ENCODE measurements at regions not wholly inside any gene's neighbourhood (a gene's known extent, or its start where the extent isn't known, plus 50 kb on each side); places are given as distances from the start of the nearest gene placed in this dataset.
"Not testable (repeated sequence)": the region's sequence is repeated elsewhere in the genome, so short reads cannot be mapped to it uniquely, and the experiment has no call there.

DNA sequence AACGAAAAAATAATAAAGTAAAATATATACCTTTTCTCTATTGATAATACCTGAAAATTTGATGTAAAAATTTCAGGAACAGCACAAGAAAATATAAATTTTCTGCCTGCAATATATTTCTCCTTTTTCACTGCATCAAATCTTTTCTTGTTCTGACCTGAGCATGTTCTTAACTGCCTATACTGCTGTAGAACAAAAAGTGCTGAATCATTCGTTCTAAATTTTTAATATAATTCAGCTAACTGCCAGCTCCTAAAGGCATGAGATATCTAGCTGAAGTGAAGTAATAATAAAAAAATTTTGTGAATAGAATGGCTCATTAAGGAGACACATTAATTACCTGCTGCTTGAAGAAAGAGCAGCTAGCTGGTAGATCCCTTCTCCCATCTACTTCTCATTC lies 188.6 kb upstream of the FKBP1C start:
- FAIRE-seq: no peak

DNA sequence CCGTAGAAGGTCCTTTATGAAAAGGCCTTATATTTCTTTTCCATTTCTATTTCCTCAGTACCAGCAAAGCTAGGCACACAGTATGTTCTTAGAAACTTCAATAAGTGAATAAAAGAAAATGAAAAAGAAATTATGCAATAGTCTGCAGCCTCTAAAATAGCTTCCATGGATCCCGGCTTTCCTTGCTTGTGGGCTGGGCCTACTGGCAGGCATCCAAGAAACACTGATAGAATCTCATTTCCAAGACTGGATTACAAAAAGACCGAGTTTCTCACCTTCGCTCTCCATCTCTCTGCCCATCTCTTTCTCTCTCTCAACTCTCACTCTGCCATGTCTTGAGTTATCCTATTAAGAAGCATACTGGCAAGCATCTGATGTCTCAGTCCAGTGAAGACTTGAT lies 187.5 kb upstream of the FKBP1C start:
- no peak for FAIRE-seq

DNA sequence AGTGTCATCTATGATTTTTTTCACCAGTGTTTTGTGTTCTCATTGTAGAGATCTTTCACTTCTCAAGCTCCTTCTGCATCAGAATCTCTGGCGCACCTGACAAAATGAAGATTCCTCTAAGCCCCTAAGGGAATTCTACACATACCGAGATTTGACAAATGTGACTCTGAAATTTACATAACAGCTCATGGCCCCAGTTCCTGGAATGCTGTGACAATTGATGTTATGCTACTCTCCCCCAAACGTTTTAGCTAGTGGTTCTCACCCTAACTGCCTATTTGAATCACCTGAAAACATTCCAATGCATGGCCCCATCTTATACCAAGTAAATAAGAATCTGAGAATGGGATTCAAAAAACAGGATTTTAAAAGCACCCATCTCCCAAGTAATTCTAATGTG lies 162.1 kb upstream of the FKBP1C start:
- FAIRE-seq: no peak

DNA sequence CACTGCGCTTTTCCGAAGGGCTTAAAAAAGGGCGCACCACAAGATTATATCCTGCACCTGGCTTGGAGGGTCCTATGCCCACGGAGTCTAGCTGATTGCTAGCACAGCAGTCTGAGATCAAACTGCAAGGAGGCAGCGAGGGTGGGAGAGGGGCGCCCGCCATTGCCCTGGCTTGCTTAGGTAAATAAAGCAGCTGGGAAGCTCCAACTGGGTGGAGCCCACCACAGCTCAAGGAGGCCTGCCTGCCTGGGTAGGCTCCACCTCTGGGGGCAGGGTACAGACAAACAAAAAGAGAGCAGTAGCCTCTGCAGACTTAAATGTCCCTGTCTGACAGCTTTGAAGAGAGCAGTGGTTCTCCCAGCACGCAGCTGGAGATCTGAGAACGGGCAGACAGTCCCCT lies 158.1 kb upstream of the FKBP1C start:
- not testable (repeated sequence) for FAIRE-seq

DNA sequence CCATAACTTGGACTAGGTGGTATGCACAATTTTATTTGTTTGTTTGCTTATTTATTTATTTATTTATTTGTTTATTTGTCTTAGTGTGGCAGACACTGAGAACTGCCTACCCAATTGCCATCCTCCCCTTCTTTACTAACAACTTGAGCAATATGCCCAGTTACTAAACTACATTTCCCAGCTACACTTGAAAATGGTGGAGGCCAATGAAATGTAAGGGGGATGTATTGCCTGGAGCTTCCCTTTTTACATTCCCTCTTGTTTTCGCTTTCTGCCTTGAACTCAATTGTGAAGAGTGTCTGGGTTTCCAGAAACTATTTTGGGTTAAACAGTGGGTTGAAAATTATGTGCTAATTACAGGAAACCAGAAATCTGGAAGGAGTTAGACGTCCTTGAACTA lies 152.7 kb upstream of the FKBP1C start:
- FAIRE-seq: no peak

DNA sequence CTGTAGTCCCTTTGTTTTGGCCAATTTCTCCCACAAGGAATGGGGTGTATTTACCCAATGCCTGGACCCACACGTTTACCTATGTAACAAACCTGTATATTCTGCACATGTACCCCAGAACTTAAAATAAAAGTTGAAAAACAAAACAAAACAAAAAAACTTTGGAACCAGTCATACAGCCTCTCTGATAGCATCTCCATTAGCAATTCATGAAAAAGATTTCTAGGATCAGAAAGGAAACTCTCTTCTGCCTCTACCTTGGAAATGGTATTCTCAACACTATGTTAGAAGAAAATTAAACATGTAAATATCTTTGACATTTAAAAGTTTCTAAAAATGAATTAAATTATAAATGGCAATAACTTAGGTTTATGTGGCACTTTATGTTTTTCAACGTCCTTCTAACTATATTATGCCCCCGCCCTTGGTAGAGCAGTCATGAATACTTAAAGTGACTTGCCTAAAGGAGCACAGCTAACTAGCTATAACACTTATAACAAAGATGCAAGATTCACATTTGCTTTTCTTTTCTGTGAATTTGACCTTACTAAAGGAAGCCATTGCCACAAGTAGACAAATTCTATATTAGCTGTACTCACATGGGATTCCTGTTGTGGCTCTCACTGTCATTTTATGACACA lies 147.5 kb upstream of the FKBP1C start:
- FAIRE-seq: no peak

DNA sequence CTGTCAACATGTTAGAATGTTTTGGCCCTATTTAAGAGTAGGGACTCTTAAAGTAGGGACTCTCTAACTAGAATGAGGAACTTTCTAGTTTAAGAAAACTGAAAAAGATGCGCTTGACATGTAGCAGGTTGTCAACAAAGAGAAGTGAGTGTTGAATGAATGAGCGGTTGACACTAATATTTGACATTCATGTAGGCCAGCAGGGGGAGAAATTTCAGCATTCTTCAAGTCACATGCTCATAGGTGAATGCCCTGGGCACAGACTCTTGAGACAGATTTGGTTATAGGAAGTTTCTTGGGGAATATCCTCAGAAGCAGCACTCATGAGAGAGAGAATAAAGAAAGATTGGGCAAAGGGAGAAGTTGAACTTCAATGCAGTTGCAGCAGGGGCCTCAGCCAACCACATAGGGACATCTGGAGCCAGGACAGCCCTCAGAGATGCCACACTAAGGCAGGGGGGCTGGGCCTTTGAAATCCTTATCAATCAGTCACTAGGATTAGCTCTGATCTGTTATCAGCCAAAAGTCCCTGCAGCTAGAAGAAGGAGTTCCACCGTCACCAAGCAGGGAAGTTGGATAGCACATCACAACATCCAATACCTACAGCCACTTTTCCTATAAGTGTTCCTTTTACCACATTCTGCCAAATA lies 145.1 kb upstream of the FKBP1C start:
- no peak for FAIRE-seq

DNA sequence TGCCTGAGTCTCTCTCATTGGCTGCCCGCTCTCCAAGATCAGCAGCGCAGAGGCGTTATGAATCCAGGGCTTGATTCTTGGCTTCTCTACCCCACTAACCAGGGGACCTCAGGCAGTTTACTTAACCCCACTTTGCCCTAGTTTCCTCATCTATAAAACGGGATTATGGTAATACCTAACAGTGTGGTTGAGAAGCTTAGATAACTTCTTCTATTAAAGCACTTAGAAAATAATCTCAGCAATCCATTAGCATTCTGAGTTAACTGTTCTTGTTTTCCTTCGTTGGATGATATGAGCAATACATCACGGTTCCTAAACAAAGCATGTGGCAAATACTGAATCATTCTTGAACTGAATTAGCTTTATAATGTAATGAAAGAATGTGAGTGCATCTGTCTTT lies 116.3 kb upstream of the FKBP1C start:
- no peak for FAIRE-seq

DNA sequence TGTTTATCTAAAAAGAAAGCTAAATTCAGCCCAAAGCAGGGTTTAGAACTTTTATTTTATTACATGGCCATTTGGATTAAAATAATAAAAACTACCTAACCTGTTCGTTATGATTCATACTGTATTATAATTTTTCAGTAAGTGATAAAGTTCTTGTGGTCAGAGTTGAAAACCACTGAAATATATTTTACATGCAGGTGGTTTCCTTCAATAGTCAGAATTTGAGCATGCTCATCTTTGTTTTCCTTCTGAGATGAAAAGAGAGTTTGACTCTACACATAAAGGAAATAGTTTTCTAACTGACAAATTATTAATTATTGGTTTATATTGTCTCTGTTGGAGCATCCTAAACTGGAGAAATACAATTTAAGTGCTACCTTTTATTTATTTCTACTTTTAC lies 114.0 kb upstream of the FKBP1C start:
- no peak for FAIRE-seq

DNA sequence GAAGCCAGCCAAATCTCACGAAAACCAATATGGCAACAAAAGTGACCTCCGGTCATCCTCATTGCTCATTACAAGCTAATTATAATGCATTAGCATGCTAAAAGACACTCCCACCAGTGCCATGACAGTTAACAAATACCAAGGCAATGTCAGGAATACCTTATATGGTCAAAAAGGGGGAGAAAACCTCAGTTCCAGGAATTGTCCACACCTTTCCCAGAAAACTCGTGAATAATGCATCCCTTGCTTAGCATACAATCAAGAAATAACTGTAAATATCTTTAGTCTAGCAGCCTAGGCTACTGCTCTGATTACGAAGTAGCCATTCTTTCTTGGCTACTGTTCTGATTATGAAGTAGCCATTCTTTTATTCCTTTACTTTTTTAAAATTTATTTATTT lies 112.5 kb upstream of the FKBP1C start:
- FAIRE-seq: no peak

DNA sequence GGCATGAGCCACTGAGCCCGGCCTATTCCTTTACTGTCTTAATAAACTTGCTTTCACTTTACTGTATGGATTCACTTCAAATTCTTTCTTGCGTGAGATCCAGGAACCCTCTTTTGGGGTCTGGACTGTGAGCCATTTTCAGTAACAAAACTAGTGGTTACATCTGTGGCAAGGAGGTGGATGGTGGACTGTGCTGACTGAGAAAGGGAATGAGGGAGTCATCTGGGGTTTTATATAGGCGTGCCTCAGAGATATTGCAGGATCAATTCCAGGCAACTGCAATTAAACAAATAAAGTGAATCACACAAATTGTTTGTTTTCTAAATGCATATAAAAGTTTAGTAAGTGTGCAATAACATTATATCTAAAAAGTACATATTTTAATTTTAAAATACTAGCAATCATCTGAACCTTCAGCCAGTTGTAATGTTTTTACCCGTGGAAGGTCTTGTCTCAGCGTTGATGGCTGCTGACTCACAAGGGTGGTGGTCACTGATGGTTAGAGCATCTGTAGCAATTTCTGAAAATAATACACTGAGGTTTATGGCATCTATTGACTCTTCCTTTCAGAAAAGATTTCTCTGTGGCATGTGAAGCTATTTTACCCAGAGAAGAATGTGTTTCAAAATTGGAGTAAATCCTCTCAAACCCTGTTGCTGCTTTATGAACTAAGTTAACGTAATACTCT lies 111.4 kb upstream of the FKBP1C start:
- no peak for FAIRE-seq

DNA sequence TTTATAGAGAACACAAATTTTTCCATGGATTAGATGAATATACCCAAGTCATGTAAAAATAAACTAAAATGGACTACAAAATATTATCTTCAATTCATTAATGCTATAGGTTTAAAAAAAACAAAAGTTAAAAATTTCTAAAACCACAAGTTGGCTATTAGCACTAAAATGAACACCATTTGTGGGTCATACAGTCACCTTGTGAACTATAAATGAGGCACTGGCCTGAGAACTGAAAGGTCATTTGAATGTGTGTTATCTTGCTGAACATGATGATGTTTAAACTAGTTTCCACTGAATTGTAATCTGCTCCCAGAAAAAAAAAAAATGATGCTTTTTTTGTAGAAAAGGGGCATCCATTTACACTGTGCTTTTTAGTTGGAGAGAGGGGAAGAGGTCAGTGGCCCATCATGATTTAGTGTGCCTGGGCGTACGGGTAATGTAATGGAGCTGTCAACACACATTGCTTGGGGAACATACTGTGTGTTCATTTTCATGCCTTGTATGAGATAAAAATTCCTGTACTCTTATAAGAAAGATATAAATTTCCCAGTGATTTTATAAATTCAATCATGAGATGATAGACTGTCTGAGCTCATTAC lies 96.6 kb upstream of the FKBP1C start:
- FAIRE-seq: no peak

DNA sequence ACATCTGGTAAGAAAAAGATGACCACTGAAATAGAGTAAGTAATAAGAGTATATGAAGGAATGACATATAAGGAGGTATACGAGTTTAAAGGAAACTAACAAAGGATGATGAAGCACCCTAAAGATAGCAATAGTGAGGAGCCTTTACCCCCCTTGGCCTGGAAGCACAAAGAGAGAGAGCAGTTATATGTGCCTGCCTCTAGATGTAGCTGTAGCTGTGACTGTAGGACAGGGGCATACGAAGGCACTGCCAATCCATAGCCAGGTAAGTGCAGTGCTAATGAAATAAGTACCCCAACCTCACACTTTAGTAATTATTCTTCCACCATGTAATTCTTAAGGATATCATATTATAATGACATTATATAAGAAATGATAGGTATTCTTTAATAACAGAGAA lies 90.1 kb upstream of the FKBP1C start:
- no peak for FAIRE-seq

DNA sequence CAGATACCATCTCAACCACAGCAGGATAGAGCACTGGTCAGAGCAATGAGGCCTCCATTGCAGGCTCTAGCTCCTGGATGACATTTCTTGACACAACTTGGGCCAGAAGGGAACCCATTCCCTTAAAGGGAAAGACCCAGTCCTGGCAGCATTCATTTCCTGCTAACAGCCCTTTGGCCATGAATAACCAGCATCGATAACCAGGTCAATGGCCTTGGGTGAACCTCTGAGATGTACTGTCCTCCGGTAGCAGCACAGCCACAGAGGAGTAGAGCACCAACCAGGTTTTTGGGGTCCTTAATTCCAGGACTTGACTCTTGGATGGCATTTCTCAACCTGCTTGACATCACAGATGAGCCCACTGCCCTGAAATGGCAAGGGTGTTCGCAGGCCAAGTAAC lies 71.2 kb upstream of the FKBP1C start:
- no peak for FAIRE-seq

DNA sequence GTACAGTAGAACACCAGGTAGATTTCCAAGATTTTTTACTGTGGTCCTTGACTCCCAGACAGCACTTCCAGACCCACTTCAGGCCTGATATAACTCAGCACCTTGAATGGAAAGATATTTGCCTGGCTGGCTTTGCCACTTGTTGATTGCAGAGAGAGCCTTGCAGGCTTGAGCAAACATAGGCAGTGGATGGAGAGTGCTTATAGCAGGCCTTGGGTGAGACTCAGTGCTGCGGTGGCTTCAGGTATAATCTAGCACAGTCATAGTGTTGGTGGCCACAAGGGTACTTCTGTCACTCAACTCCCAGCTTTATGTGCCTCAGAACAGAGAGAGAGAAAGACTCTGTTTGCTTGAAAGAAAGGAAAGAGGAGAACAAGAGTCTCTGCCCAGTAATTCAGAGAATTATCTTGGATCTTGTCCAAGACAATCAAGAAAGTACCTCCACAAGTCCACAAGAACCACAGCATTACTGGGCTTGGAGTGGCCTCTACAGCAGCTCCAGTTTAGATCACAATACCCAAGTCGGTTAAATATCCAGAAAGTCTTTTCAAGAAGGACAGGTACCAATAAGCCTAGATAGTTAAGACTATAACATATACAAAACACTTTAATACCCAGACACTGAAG lies 70.5 kb upstream of the FKBP1C start:
- FAIRE-seq: no peak

DNA sequence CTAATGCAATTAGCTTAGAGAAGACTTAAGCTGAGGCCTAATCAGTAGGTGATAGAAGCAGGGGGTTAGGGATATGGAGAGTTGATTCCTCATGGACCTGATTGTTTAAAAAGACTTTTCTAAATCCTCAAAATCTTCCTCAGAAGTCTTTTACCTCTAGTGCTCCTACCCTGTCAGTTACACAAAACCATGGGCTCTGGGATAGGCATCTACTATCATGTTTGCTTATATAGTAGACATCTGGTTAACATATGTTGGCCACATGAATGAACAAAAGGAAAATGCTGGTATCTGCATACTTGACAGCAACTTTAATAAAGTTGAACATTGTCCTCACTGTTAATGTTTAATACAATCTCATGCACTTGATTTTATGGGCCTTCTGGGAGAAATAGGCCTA lies 61.5 kb upstream of the FKBP1C start:
- FAIRE-seq: peak; percentile 89

DNA sequence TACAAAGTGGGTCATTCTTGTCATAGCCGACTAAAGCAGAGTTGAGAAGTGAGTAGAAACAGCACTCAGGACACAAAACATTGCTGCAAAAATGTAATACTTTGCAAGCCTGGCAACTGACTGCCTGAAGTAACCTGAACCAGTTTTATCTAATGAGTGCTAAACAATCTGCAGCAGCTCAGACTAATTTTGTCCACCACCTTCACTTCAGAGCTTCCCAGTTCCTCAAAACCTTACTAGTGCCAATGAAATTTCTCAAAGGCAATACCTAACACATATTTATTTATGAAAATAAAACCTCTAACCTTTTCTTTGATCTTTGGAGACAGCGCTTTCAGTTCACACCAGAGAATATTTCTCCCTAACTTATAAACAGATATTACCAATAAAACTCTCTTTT lies 56.7 kb upstream of the FKBP1C start:
- FAIRE-seq: no peak

Data from endometrium (tissue), 2 donors.